VCaP (cell line): ENCODE measurements at regions not wholly inside any gene's neighbourhood (a gene's known extent, or its start where the extent isn't known, plus 50 kb on each side); places are given as distances from the start of the nearest gene placed in this dataset.

Experiments
- H3K27ac ChIP-seq: fragments of 450-650 bp; 2 replicates; pipeline ENCODE4 v1.5.1; 2017
- CTCF ChIP-seq: fragments of 450-650 bp; conservative IDR thresholded peaks from 2 replicates; pipeline ENCODE4 v1.5.1; 2017; ENCODE audit warnings: mild to moderate bottlenecking, moderate library complexity

DNA sequence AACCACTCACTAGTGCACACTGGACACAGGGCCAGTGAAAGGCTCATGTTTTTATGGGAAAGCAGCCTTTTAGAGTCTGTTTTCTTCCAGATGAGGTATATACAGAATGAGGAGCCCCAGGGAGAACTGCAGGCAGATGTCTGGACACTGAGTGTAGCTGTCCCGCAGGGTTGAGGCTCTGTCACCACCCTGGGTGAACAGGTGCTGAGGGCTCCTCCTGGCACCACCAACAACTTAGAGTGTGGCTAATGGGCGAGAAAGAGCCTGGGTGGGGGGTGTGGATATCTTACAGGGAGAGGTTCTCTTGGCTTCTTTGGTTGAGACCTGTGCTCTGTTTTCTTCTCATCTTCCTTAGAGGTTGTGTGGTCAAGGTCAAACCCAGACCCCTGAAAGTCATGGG, 202.1 kb upstream of the GPR12 start:
- no peak for TF ChIP-seq CTCF
- no peak overlapping the region for H3K27ac ChIP-seq

GRCh38 chr13:26961890-26962615, 201.5 kb upstream of the GPR12 start:
- TF ChIP-seq CTCF, result no peak
- H3K27ac ChIP-seq, result no peak overlapping the region

DNA sequence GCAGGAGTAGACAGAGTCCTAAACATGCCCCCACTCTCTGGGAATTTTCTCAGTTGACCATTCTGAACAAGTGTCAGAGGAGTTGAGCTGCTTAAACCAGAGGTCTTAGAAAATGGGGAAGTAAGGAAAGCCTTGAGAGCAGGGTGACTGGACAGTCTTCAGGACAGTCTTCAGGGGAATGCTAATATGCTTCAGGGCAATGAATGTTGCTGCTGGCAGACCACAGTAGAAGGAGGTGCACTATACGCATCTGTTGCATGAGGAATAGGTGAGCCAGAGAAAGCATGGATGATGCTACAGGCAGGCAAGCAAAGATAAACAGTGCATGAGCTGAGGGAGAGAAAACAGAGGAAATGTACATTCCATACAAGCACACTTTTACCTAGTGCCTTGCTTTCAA, 196.6 kb upstream of the GPR12 start:
- peak overlapping the region; percentile 68 for H3K27ac ChIP-seq
- no peak for TF ChIP-seq CTCF

DNA sequence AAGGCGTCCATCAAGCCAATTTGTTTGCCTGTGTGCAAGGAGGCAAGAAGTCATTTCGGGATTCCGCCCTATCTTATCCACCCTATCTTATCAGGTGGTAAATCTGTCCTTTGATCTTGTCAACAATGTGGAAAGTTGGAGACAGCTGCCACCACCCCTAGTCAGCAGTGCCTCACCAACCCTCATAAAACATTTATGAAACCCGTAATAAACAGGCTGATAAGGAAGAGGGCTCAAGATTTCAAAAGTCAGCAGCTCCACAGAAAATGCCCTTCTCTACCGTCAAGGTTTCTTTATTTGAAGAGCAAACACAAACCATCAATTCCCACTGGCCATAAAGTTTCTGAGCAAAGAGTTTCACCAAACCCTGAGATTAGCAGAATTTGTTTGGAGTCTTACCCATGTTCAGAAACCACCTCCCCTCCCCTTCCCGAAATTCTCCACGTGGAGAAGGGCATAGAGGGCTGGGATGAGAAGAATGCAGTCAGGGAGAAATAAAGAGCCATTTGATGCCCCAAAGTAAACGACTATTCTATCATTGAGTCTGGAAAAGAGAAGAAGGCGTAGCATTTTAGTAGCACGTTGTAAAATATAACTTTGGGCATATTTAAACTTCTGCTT, 196.0 kb upstream of the GPR12 start:
- H3K27ac ChIP-seq, result peak overlapping the region; percentile 68
- no peak for TF ChIP-seq CTCF

GRCh38 chr13:26954976-26955375, 194.4 kb upstream of the GPR12 start:
- no peak overlapping the region; the same call in 1 of the 2 replicates for H3K27ac ChIP-seq
- TF ChIP-seq CTCF, result no peak

DNA sequence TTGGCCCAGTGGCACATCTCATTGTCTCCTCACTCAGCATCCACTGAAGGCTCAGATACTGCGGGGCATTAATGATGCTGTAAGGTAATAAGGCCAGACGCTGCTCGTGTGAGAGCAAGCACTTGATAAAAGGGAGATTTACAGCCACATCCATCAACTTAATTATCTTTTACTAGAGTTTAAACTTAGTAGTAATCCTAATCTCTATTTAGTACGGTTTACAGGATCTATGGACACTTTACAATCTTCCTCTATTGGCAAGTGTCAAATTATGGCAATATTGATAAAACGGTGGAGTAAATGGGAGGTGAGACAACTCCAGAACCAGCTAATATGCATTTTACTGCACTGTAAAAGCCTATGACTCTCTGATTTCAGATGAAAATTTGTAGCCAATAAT, 192.7 kb upstream of the GPR12 start:
- no peak overlapping the region for H3K27ac ChIP-seq
- TF ChIP-seq CTCF, result no peak

GRCh38 chr13:26952551-26953143, 192.1 kb upstream of the GPR12 start:
- TF ChIP-seq CTCF, result no peak

More at GRCh38 chr13:26952551-26953143, 192.1 kb upstream of the GPR12 start:
- no peak overlapping the region for H3K27ac ChIP-seq
